ENCODE measurements at regions not wholly inside any gene's neighbourhood (a gene's known extent, or its start where the extent isn't known, plus 50 kb on each side); places are given as distances from the start of the nearest gene placed in this dataset.
"Not testable (repeated sequence)": the region's sequence is repeated elsewhere in the genome, so short reads cannot be mapped to it uniquely, and the experiment has no call there.

- not testable (repeated sequence) for TF ChIP-seq MAX (IDR thresholded peaks at IDR 0.05); RFX5 (IDR thresholded peaks at IDR 0.05); CEBPB (IDR thresholded peaks at IDR 0.05); CHD4 (IDR thresholded peaks at IDR 0.05; ENCODE audit: borderline replicate concordance); CTCF (IDR thresholded peaks at IDR 0.05); NR3C1 (IDR thresholded peaks at IDR 0.05); NFE2L2 (conservative IDR thresholded peaks at IDR 0.05; ENCODE audit: low read length); EP300 (IDR thresholded peaks at IDR 0.05); ESRRA (IDR thresholded peaks at IDR 0.05; ENCODE audit: borderline replicate concordance, low read length); USF2 (IDR thresholded peaks at IDR 0.05)
Observed at GRCh38 chr9:67331634-67332033, 339.3 kb upstream of the SPATA31A3 start.
